ENCODE measurements at regions not wholly inside any gene's neighbourhood (a gene's known extent, or its start where the extent isn't known, plus 50 kb on each side); places are given as distances from the start of the nearest gene placed in this dataset.
"Not testable (repeated sequence)": the region's sequence is repeated elsewhere in the genome, so short reads cannot be mapped to it uniquely, and the experiment has no call there.

DNA sequence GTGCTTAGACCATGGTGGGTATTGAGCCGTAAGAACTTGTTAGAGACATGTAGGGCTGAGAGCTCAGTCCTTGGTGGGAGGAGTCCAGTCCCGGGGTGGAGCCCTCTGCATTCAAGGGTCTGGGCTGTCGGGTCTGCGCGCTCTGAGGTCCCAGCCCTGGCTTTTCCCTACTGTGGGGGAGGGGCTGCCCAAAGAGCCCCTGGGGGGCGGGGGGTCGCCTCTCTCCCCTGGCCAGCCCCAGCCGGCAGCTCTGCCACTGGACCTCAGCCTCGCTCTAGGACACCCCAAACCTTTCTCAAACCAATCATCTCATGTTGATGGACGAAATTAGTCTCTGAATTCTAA, 1006.4 kb downstream of the BRD1 start:
- Histone ChIP-seq H3K4me3 (no peak overlapping the region), H3K27me3 (no peaks in the 10 kb centered on the region), H3K9me3 (no peaks in the 10 kb centered on the region), H3K27ac (no peak overlapping the region), H3K4me1 (ENCODE audit: insufficient read depth) (no peaks in the 10 kb centered on the region), H3K36me3 (no peaks in the 10 kb centered on the region)
- intact Hi-C loops (cut with DNase I) = no loop called here
- DNase-seq = no peak
- whole genome bisulfite sequencing, 3 donors = 80 to 85% (median 84%) methylated on average over 10 of the region's 10 CpGs
- TF ChIP-seq, protein P1, sequence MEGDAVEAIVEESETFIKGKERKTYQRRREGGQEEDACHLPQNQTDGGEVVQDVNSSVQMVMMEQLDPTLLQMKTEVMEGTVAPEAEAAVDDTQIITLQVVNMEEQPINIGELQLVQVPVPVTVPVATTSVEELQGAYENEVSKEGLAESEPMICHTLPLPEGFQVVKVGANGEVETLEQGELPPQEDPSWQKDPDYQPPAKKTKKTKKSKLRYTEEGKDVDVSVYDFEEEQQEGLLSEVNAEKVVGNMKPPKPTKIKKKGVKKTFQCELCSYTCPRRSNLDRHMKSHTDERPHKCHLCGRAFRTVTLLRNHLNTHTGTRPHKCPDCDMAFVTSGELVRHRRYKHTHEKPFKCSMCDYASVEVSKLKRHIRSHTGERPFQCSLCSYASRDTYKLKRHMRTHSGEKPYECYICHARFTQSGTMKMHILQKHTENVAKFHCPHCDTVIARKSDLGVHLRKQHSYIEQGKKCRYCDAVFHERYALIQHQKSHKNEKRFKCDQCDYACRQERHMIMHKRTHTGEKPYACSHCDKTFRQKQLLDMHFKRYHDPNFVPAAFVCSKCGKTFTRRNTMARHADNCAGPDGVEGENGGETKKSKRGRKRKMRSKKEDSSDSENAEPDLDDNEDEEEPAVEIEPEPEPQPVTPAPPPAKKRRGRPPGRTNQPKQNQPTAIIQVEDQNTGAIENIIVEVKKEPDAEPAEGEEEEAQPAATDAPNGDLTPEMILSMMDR (IDR thresholded peaks at IDR 0.05) = no peak
- TF ChIP-seq EP300 (IDR thresholded peaks at IDR 0.05) = no peak
- no peak for TF ChIP-seq POLR2A (IDR thresholded peaks at IDR 0.05)

DNA sequence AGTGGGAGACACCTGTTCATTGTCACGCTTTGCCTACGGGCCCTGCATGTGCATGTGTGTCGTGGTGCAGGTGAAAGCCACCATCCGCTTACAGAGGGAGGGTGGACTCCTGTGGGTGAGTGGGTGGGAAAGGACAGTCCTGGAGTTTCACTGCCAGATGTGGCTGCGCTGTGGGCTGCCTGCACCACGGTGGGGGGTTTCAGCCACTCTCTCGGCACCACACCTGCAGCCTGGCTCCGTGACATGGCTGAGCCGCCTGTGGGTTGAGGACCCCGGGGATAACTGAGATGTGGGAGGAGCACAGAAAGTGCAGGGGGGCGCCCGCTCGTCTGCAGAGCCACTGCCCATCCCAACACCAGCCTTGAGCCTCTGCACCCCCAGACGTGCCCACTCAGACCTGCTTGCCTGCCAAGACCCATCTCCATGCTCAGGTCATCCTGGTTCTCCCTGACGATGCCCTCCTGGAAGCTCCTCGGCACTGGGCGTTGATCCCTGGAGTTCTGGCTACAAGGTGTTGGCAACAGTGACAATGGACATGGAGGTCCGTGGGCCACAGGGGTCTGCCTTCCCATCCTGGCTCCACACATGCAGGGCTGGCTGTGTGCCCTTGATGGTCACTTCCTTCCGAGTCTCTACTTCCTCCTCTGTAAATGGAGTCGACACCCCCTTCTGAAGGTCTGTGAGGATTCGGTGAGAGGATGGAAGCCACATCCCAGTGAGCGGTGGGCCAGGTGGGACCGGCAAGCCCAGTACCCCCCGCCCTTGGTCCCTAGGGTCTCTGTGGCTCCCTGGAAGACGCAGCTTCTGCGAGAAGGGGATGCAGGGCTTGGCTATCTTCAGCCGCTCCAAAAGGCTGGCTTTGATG, 1007.0 kb downstream of the BRD1 start:
- intact Hi-C loops (cut with DNase I) = no loop called here
- Histone ChIP-seq H3K4me1 (ENCODE audit: insufficient read depth) (no peaks in the 10 kb centered on the region), H3K27ac (no peak overlapping the region), H3K36me3 (no peaks in the 10 kb centered on the region), H3K27me3 (no peaks in the 10 kb centered on the region), H3K4me3 (no peak overlapping the region), H3K9me3 (no peaks in the 10 kb centered on the region)
- 77 to 83% (median 80%) methylated on average over 27 of the region's 27 CpGs for WGBS, 3 donors
- TF ChIP-seq EP300 (IDR thresholded peaks at IDR 0.05) = no peak
- TF ChIP-seq POLR2A (IDR thresholded peaks at IDR 0.05) = no peak
- TF ChIP-seq, protein P1 (IDR thresholded peaks at IDR 0.05) = no peak
- DNase-seq = no peak

DNA sequence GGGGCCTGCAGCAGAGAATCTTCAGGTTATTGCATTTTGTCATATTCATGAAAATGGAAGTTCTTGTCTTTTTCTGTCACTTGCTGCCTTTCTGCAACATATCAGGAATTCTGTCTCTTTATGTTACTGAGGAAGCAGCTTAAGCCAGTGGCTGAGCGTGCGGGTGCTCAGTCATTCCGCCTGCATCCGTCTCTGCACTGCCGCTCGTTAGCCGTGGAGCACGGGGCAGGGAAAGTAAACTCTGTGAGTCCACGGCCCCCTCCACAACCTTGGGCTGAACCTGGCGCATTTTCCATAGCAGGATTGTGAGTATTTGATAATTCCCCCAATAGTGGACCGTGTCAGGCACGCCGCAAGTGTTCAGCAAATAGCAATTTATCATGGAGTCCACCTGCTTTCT, 1007.7 kb downstream of the BRD1 start:
- no peaks in the 10 kb centered on the region for H3K27me3 ChIP-seq
- no peak overlapping the region for H3K27ac ChIP-seq
- H3K9me3 ChIP-seq = no peaks in the 10 kb centered on the region
- 71 to 80% (median 77%) methylated on average over 13 of the region's 13 CpGs for WGBS, 3 donors
- no peak overlapping the region for H3K4me3 ChIP-seq
- TF ChIP-seq, protein P1 (IDR thresholded peaks at IDR 0.05) = no peak
- TF ChIP-seq EP300 (IDR thresholded peaks at IDR 0.05) (no peak), POLR2A (IDR thresholded peaks at IDR 0.05) (no peak)
- no peak for DNase-seq
- H3K36me3 ChIP-seq = no peaks in the 10 kb centered on the region
- intact Hi-C loops (cut with DNase I) = no loop called here
- H3K4me1 ChIP-seq (ENCODE audit: insufficient read depth) = no peaks in the 10 kb centered on the region

DNA sequence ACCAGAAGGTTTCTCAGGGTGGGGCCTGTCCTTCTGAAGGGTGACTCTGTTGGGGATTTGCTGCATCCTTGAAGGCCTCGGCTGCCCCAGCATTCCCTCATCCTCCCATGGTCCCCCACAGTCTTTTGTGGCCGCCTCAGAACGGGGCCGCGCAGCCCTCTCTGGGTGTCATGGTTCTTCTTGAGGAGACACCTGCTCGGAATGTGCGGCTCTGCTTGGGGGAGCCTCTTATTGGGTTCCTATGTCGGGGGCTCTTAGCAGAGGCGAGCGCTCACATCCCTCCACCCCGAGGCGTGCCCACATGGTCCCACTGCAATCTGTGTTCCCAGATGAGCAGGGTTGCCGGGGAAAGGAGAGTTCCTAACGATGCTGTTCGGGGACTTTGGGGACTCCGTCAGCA, 1008.4 kb downstream of the BRD1 start:
- no peak overlapping the region for H3K4me3 ChIP-seq
- DNase-seq = no peak
- intact Hi-C loops (cut with DNase I) = no loop called here
- no peaks in the 10 kb centered on the region for H3K36me3 ChIP-seq
- no peaks in the 10 kb centered on the region for H3K4me1 ChIP-seq (ENCODE audit: insufficient read depth)
- WGBS, 3 donors = 95 to 97% (median 97%) methylated on average over 16 of the region's 16 CpGs
- H3K27me3 ChIP-seq = no peaks in the 10 kb centered on the region
- TF ChIP-seq POLR2A (IDR thresholded peaks at IDR 0.05) (no peak), EP300 (IDR thresholded peaks at IDR 0.05) (no peak)
- TF ChIP-seq, protein P1 (IDR thresholded peaks at IDR 0.05) = no peak
- no peaks in the 10 kb centered on the region for H3K9me3 ChIP-seq
- H3K27ac ChIP-seq = no peak overlapping the region

DNA sequence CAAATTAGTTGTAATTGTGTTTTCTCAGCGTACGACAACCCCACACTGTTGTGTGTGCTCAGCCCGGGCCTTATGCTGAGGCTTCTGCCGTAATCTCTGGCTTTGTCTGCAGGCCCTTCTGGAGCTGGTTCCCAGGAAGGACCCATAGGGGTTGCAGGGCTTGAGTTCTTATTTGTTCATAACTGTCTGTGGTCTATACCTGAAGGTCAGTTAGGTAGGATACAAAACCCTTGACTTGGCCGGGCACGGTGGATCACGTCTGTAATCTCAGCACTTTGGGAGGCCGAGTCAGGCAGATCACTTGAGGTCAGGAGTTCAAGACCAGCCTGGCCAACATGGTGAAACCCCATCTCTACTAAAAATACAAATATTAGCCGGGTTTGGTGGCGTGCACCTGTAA, 1010.2 kb downstream of the BRD1 start:
- H3K27ac ChIP-seq; DNase-seq; H3K27me3 ChIP-seq; H3K9me3 ChIP-seq; H3K4me3 ChIP-seq; intact Hi-C loops (cut with DNase I); H3K4me1 ChIP-seq (ENCODE audit: insufficient read depth); H3K36me3 ChIP-seq: not testable (repeated sequence)
- 77 to 89% (median 79%) methylated on average over 10 of the region's 10 CpGs for WGBS, 3 donors
